GM23338 (cell line): ENCODE measurements at regions not wholly inside any gene's neighbourhood (a gene's known extent, or its start where the extent isn't known, plus 50 kb on each side); places are given as distances from the start of the nearest gene placed in this dataset.

ENCODE experiments used
- ATAC-seq: fragments of 200-7000 bp; cut with Tn5 transposase; 3 replicates; pipeline ENCODE4 v1.9.1; 2020
- DNase-seq: peaks from one replicate; pipeline ENCODE4 v3.0.0-alpha.2; 2015; ENCODE audit warnings: low spot score
- H2AFZ ChIP-seq: fragments of 200-600 bp; sonication (generic); 2 replicates; pipeline ENCODE4 v1.8.0; 2016; ENCODE audit warnings: antibody characterized with exemption, mild to moderate bottlenecking, moderate library complexity
- H3F3A ChIP-seq: fragments of 200-600 bp; sonication (generic); replicated peaks from 2 replicates; pipeline ENCODE4 v1.8.0; 2017; ENCODE audit warnings: antibody characterized with exemption, mixed run types, low read depth
- H3K27ac ChIP-seq: fragments of 200-600 bp; sonication (generic); 2 replicates; pipeline ENCODE4 v1.6.1; 2016; ENCODE audit warnings: low read depth
- H3K27me3 ChIP-seq: fragments of 200-600 bp; sonication (generic); 2 replicates; pipeline ENCODE4 v1.8.0; 2016; ENCODE audit warnings: mild to moderate bottlenecking, mixed run types, moderate library complexity; ENCODE audit not compliant: insufficient read depth
- H3K36me3 ChIP-seq: fragments of 200-600 bp; sonication (generic); 2 replicates; pipeline ENCODE4 v1.8.0; 2016; ENCODE audit warnings: mild to moderate bottlenecking; ENCODE audit not compliant: insufficient read depth
- H3K4me1 ChIP-seq: fragments of 200-600 bp; sonication (generic); 2 replicates; pipeline ENCODE4 v1.8.0; 2016; ENCODE audit warnings: mild to moderate bottlenecking, moderate library complexity; ENCODE audit not compliant: insufficient read depth
- H3K4me2 ChIP-seq: fragments of 200-600 bp; sonication (generic); 2 replicates; pipeline ENCODE4 v1.7.1; 2017; ENCODE audit warnings: mixed run types
- H3K4me3 ChIP-seq: fragments of 200-600 bp; sonication (generic); 2 replicates; pipeline ENCODE4 v1.6.1; 2016; ENCODE audit warnings: mixed run types
- H3K79me2 ChIP-seq: fragments of 200-600 bp; sonication (generic); replicated peaks from 2 replicates; pipeline ENCODE4 v1.8.0; 2017; ENCODE audit warnings: mild to moderate bottlenecking; ENCODE audit not compliant: insufficient read depth
- H3K9me2 ChIP-seq: fragments of 200-600 bp; sonication (generic); 2 replicates; pipeline ENCODE4 v1.8.0; 2017; ENCODE audit not compliant: insufficient read depth
- H4K20me1 ChIP-seq: fragments of 200-600 bp; sonication (generic); replicated peaks from 2 replicates; pipeline ENCODE4 v1.8.0; 2017; ENCODE audit warnings: mild to moderate bottlenecking; ENCODE audit not compliant: insufficient read depth
- H3K27ac Mint-ChIP-seq: 2 replicates; pipeline ENCODE4 v1.8.0; 2020; ENCODE audit warnings: inconsistent platforms, mild to moderate bottlenecking, moderate library complexity, mixed read lengths
- H3K27me3 Mint-ChIP-seq: 3 replicates; pipeline ENCODE4 v1.8.0; 2022; ENCODE audit warnings: low read depth, mild to moderate bottlenecking, moderate library complexity, mixed read lengths, inconsistent platforms; ENCODE audit not compliant: insufficient read depth, poor library complexity
- H3K36me3 Mint-ChIP-seq: 3 replicates; pipeline ENCODE4 v1.8.0; 2021; ENCODE audit warnings: low read depth, mild to moderate bottlenecking, inconsistent platforms, moderate library complexity, mixed read lengths
- H3K4me1 Mint-ChIP-seq: 3 replicates; pipeline ENCODE4 v1.8.0; 2020; ENCODE audit warnings: mild to moderate bottlenecking, inconsistent platforms, mixed read lengths
- H3K4me3 Mint-ChIP-seq: 3 replicates; pipeline ENCODE4 v1.8.0; 2021; ENCODE audit warnings: moderate library complexity, mild to moderate bottlenecking, inconsistent platforms, mixed read lengths
- H3K9me3 Mint-ChIP-seq: 3 replicates; pipeline ENCODE4 v1.8.0; 2020; ENCODE audit warnings: moderate library complexity, mild to moderate bottlenecking, inconsistent platforms, mixed read lengths
- CREB1 ChIP-seq: fragments of 250-450 bp; sonication (Bioruptor Pico); IDR thresholded peaks from 2 replicates; pipeline ENCODE4 v1.5.0; 2020; ENCODE audit warnings: low read depth, mild to moderate bottlenecking, moderate library complexity
- EZH2 ChIP-seq: fragments of 200-600 bp; sonication (generic); IDR thresholded peaks from one replicate; pipeline ENCODE4 v1.8.0; 2017; ENCODE audit warnings: antibody characterized with exemption, mild to moderate bottlenecking, low read depth; ENCODE audit not compliant: unreplicated experiment
- EZH2phosphoT487 ChIP-seq: fragments of 200-600 bp; sonication (generic); IDR thresholded peaks from one replicate; pipeline ENCODE4 v1.8.1; 2018; ENCODE audit warnings: antibody characterized with exemption; ENCODE audit not compliant: unreplicated experiment
- JUNB ChIP-seq: IDR thresholded peaks from one replicate; pipeline ENCODE4 v1.6.1; 2016; ENCODE audit warnings: antibody characterized with exemption; ENCODE audit not compliant: unreplicated experiment
- NANOG ChIP-seq: IDR thresholded peaks from 2 replicates; pipeline ENCODE4 v1.6.1; 2016; ENCODE audit warnings: antibody characterized with exemption, borderline replicate concordance
- POLR2AphosphoS5 ChIP-seq: IDR thresholded peaks from 2 replicates; pipeline ENCODE4 v1.6.1; 2016; ENCODE audit warnings: antibody characterized with exemption, low read depth
- REST ChIP-seq: IDR thresholded peaks from one replicate; pipeline ENCODE4 v1.6.1; 2018; ENCODE audit warnings: antibody characterized with exemption; ENCODE audit not compliant: unreplicated experiment
- STAT1 ChIP-seq: IDR thresholded peaks from one replicate; pipeline ENCODE4 v1.6.1; 2016; ENCODE audit warnings: antibody characterized with exemption; ENCODE audit not compliant: unreplicated experiment
- ZNF114 ChIP-seq: fragments of 250-450 bp; sonication (Bioruptor Pico); IDR thresholded peaks from 2 replicates; pipeline ENCODE4 v1.5.0; 2020; ENCODE audit warnings: mild to moderate bottlenecking, moderate library complexity
- ZNF331 ChIP-seq: fragments of 250-450 bp; sonication (Bioruptor Pico); IDR thresholded peaks from 2 replicates; pipeline ENCODE4 v1.5.0; 2020; ENCODE audit warnings: low read depth, mild to moderate bottlenecking, moderate library complexity
- ZNF462 ChIP-seq: fragments of 250-450 bp; sonication (Bioruptor Pico); IDR thresholded peaks from 2 replicates; pipeline ENCODE4 v1.5.0; 2020; ENCODE audit warnings: mild to moderate bottlenecking, moderate library complexity
- TF ChIP-seq, protein P1 (sequence below), 2 experiments: fragments of 200-600 bp in 1 of 2; sonication (generic) in 1 of 2; conservative IDR thresholded peaks; 2 replicates each; pipeline versions ENCODE4 v1.5.1 to v1.6.1; 2016 to 2017; ENCODE audit warnings: antibody characterized with exemption in 2 of 2, low read depth in 2 of 2, mild to moderate bottlenecking in 2 of 2, moderate library complexity in 1 of 2
- TF ChIP-seq, protein P2 (sequence below): IDR thresholded peaks from 2 replicates; pipeline ENCODE4 v1.6.1; 2016; ENCODE audit warnings: antibody characterized with exemption

- H3K4me1 ChIP-seq: peaks cover 12% of the 10 kb centered on the region
- H3K4me3 ChIP-seq: no peak overlapping the region
- no peak overlapping the region for H3K27ac ChIP-seq
- Mint-ChIP-seq H3K27ac (no peak overlapping the region), H3K36me3 (no peaks in the 10 kb centered on the region), H3K9me3 (no peaks in the 10 kb centered on the region), H3K27me3 (no peaks in the 10 kb centered on the region), H3K4me1 (peaks cover 16% of the 10 kb centered on the region), H3K4me3 (no peak overlapping the region)
- no peaks in the 10 kb centered on the region for H3K36me3 ChIP-seq
- no peaks in the 10 kb centered on the region for H3K9me2 ChIP-seq
- no peaks in the 10 kb centered on the region for H4K20me1 ChIP-seq
- H3K79me2 ChIP-seq: no peaks in the 10 kb centered on the region
- H3K4me2 ChIP-seq: no peak overlapping the region
- H3F3A ChIP-seq: no peaks in the 10 kb centered on the region
- no peak for ATAC-seq
- TF ChIP-seq REST: no peak
- no peak for TF ChIP-seq JUNB
- TF ChIP-seq, protein P1, sequence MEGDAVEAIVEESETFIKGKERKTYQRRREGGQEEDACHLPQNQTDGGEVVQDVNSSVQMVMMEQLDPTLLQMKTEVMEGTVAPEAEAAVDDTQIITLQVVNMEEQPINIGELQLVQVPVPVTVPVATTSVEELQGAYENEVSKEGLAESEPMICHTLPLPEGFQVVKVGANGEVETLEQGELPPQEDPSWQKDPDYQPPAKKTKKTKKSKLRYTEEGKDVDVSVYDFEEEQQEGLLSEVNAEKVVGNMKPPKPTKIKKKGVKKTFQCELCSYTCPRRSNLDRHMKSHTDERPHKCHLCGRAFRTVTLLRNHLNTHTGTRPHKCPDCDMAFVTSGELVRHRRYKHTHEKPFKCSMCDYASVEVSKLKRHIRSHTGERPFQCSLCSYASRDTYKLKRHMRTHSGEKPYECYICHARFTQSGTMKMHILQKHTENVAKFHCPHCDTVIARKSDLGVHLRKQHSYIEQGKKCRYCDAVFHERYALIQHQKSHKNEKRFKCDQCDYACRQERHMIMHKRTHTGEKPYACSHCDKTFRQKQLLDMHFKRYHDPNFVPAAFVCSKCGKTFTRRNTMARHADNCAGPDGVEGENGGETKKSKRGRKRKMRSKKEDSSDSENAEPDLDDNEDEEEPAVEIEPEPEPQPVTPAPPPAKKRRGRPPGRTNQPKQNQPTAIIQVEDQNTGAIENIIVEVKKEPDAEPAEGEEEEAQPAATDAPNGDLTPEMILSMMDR (conservative IDR thresholded peaks at IDR 0.05; ENCODE audit: low read depth in 2 of 2): no peak
- no peak for TF ChIP-seq STAT1
- no peak for TF ChIP-seq ZNF331 (CRISPR knock-in tag)
- TF ChIP-seq, protein P2, sequence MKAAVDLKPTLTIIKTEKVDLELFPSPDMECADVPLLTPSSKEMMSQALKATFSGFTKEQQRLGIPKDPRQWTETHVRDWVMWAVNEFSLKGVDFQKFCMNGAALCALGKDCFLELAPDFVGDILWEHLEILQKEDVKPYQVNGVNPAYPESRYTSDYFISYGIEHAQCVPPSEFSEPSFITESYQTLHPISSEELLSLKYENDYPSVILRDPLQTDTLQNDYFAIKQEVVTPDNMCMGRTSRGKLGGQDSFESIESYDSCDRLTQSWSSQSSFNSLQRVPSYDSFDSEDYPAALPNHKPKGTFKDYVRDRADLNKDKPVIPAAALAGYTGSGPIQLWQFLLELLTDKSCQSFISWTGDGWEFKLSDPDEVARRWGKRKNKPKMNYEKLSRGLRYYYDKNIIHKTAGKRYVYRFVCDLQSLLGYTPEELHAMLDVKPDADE: no peak
- TF ChIP-seq EZH2: no peak
- no peak for TF ChIP-seq EZH2phosphoT487
- no peak for TF ChIP-seq ZNF114 (CRISPR knock-in tag)
- no peak for TF ChIP-seq NANOG
- TF ChIP-seq ZNF462 (CRISPR knock-in tag): no peak
- no peak for TF ChIP-seq CREB1 (CRISPR knock-in tag)
- TF ChIP-seq POLR2AphosphoS5: no peak
- no peaks in the 10 kb centered on the region for H3K27me3 ChIP-seq
- no peak for DNase-seq
- no peak overlapping the region for H2AFZ ChIP-seq
Measured at GRCh38 chr4:111204797-111205196, 581.9 kb upstream of the PITX2 start.
